GM19238 (cell line): ENCODE measurements at regions not wholly inside any gene's neighbourhood (a gene's known extent, or its start where the extent isn't known, plus 50 kb on each side); places are given as distances from the start of the nearest gene placed in this dataset.
A peak's percentile ranks its signal among the peaks of the same experiment; 100 is the strongest.

Source experiments
- DNase-seq: peaks from one replicate; pipeline ENCODE4 v3.0.0; 2011; ENCODE audit warnings: low spot score; ENCODE audit not compliant: insufficient read length

- DNase-seq = no peak
These were observed 61.8 kb upstream of the MLN start for GRCh38 chr6:33865478-33866077.

- DNase-seq = no peak
These were observed 60.1 kb upstream of the MLN start for GRCh38 chr6:33863723-33864440.

GRCh38 chr6:33863084-33863483 lies 59.3 kb upstream of the MLN start:
- no peak for DNase-seq

GRCh38 chr6:33862536-33862935 lies 58.7 kb upstream of the MLN start:
- DNase-seq = no peak

GRCh38 chr6:33861722-33862121 lies 57.9 kb upstream of the MLN start:
- DNase-seq = no peak

GRCh38 chr6:33860706-33861474 lies 57.1 kb upstream of the MLN start:
- peak; percentile 41 for DNase-seq

GRCh38 chr6:33860006-33860405 lies 56.2 kb upstream of the MLN start:
- DNase-seq = no peak

GRCh38 chr6:33858804-33859505 lies 55.2 kb upstream of the MLN start:
- DNase-seq = no peak

GRCh38 chr6:33857932-33858475 lies 54.2 kb upstream of the MLN start:
- no peak for DNase-seq

- no peak for DNase-seq
These were observed 53.5 kb upstream of the MLN start for GRCh38 chr6:33857093-33857931.

GRCh38 chr6:33856655-33857054 lies 52.9 kb upstream of the MLN start:
- peak; percentile 19 for DNase-seq

- DNase-seq = no peak
These were observed 52.3 kb upstream of the MLN start for GRCh38 chr6:33856031-33856590.

GRCh38 chr6:33854572-33855030 lies 50.8 kb upstream of the MLN start:
- no peak for DNase-seq

- no peak for DNase-seq
These were observed 49.9 kb upstream of the MLN start for GRCh38 chr6:33853736-33854135.
